ENCODE measurements at regions not wholly inside any gene's neighbourhood (a gene's known extent, or its start where the extent isn't known, plus 50 kb on each side); places are given as distances from the start of the nearest gene placed in this dataset.

DNA sequence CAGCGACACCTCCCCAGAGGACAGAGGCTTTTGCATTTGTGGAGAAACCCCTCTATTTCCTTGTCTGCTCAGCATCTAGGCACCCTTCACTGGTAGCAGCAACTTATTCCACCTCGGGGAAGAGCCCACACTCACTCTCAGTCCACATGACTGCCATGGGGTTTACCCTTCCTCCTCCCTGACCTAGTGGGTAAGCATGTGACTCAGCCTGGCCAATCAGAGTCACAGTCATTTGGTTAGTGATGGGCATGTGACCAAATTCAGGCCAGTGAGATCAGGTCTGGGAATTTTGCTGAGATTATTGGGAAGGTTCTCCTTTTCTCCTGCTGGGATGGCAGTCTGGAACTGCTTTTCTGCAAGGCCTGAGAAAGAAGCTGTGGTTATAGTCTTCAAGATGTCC, 145.7 kb upstream of the PHACTR3 start:
- intact Hi-C loops (cut with DNase I; ENCODE audit: low total_unique reads) = no loop called here

DNA sequence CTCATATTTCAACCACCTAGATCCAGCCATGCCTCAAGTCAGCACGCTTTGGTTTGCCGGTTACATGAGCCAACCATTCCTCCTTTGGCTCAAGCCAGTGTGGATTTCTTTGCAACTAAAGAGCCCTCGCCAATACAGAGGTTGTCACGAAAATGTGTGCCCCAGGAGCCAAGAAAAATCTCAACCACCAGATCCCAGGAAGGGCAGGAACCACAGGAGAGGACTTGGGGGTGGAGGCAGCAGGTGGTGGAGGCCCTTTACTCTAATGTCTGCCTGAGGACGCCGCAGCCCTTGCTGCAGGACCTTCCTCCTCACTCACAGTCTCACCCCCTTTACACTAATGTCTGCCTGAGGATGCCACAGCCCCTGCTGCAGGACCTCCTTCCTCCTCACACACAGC, 144.8 kb upstream of the PHACTR3 start:
- no peak overlapping the region for H3K27ac ChIP-seq
- H3K4me1 ChIP-seq = no peaks in the 10 kb centered on the region
- no peak for DNase-seq
- intact Hi-C loops (cut with DNase I; ENCODE audit: low total_unique reads) = no loop called here
- H3K36me3 ChIP-seq = no peaks in the 10 kb centered on the region
- no peak overlapping the region for H3K4me3 ChIP-seq
- peaks cover 0 to 5% (median 0%) of the 10 kb centered on the region in 8 donors for H3K9me3 ChIP-seq
- TF ChIP-seq POLR2A (IDR thresholded peaks at IDR 0.05) (no peak), POLR2AphosphoS5 (IDR thresholded peaks at IDR 0.05) (no peak)
- TF ChIP-seq, protein P1, sequence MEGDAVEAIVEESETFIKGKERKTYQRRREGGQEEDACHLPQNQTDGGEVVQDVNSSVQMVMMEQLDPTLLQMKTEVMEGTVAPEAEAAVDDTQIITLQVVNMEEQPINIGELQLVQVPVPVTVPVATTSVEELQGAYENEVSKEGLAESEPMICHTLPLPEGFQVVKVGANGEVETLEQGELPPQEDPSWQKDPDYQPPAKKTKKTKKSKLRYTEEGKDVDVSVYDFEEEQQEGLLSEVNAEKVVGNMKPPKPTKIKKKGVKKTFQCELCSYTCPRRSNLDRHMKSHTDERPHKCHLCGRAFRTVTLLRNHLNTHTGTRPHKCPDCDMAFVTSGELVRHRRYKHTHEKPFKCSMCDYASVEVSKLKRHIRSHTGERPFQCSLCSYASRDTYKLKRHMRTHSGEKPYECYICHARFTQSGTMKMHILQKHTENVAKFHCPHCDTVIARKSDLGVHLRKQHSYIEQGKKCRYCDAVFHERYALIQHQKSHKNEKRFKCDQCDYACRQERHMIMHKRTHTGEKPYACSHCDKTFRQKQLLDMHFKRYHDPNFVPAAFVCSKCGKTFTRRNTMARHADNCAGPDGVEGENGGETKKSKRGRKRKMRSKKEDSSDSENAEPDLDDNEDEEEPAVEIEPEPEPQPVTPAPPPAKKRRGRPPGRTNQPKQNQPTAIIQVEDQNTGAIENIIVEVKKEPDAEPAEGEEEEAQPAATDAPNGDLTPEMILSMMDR (IDR thresholded peaks at IDR 0.05 in 8 of 11, conservative IDR thresholded peaks at IDR 0.05 in 3 of 11) = no peak
- WGBS, 5 donors = 78 to 86% (median 85%) methylated on average over 6 of the region's 6 CpGs
- H3K27me3 ChIP-seq (replicated peaks in 1 of 7) = peaks cover 0 to 34% (median 0%) of the 10 kb centered on the region in 7 donors

More for the DNA sequence above, 145.7 kb upstream of the PHACTR3 start:
- WGBS, 5 donors = 68 to 89% (median 82%) methylated on average over 2 of the region's 2 CpGs
- no peak overlapping the region for H3K4me3 ChIP-seq
- H3K27me3 ChIP-seq (replicated peaks in 1 of 7) = peaks cover 0 to 34% (median 0%) of the 10 kb centered on the region in 7 donors
- H3K9me3 ChIP-seq = peaks cover 0 to 5% (median 0%) of the 10 kb centered on the region in 8 donors
- H3K4me1 ChIP-seq = no peaks in the 10 kb centered on the region
- no peak overlapping the region for H3K27ac ChIP-seq
- H3K36me3 ChIP-seq = no peaks in the 10 kb centered on the region
- TF ChIP-seq POLR2AphosphoS5 (IDR thresholded peaks at IDR 0.05) = no peak
- no peak for TF ChIP-seq POLR2A (IDR thresholded peaks at IDR 0.05)
- TF ChIP-seq, protein P1 (IDR thresholded peaks at IDR 0.05 in 8 of 11, conservative IDR thresholded peaks at IDR 0.05 in 3 of 11) = no peak
- peak; percentile 15 for DNase-seq

DNA sequence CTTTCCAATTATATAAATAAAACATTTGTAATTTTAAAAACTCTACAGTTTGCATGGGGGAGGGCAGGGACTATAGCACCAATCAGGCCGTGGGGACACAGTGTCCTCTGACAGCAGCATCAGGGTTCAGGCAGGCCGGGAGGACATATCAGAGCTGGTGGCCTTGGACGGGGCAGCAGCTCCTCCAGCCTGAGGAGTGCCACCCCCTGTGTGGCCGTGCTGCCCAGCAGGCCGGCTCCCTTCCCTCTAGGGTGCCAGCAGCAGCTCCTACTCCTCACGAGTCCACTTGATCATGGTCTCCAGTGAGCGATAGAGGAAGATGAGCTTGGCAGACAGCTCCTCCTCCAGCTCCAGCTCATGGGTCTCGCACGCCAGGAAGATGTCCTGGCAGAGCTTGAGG, 144.0 kb upstream of the PHACTR3 start:
- Histone ChIP-seq H3K27me3 (replicated peaks in 1 of 7) (peaks cover 0 to 34% (median 0%) of the 10 kb centered on the region in 7 donors), H3K36me3 (no peaks in the 10 kb centered on the region), H3K4me3 (no peak overlapping the region), H3K9me3 (peaks cover 0 to 5% (median 0%) of the 10 kb centered on the region in 8 donors), H3K4me1 (no peaks in the 10 kb centered on the region), H3K27ac (no peak overlapping the region)
- intact Hi-C loops (cut with DNase I; ENCODE audit: low total_unique reads) = no loop called here
- whole genome bisulfite sequencing, 5 donors = 71 to 83% (median 82%) methylated on average over 5 to 9 of the region's 9 CpGs
- no peak for DNase-seq
- TF ChIP-seq POLR2AphosphoS5 (IDR thresholded peaks at IDR 0.05) = no peak
- no peak for TF ChIP-seq POLR2A (IDR thresholded peaks at IDR 0.05)
- TF ChIP-seq, protein P1 (IDR thresholded peaks at IDR 0.05 in 8 of 11, conservative IDR thresholded peaks at IDR 0.05 in 3 of 11) = no peak

DNA sequence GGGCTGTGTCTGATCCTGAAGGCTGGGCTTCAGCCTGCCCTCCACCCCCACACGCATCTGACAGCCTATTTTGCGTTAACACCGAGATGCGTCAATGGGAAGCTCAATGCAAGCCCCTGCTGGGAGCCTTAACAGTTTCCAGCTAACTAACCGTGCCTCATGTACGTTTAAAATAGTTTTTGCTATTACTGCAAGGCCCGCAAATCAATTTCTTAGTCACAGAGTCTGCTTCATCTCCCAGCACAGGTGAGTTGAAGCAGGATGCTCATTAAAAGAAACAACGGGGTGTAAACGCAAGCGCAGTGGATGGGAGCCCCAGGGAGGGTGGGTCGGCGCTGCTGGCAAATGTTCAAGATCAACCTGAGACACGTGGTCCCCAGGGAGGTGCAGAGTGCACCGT, 142.8 kb upstream of the PHACTR3 start:
- peaks cover 0 to 27% (median 0%) of the 10 kb centered on the region in 7 donors for H3K27me3 ChIP-seq (replicated peaks in 1 of 7)
- no peaks in the 10 kb centered on the region for H3K36me3 ChIP-seq
- H3K9me3 ChIP-seq = peaks cover 0 to 5% (median 0%) of the 10 kb centered on the region in 8 donors
- 69 to 79% (median 71%) methylated on average over 14 of the region's 14 CpGs for WGBS, 5 donors
- no peak overlapping the region for H3K4me3 ChIP-seq
- peak; percentile 50 for DNase-seq
- no peaks in the 10 kb centered on the region for H3K4me1 ChIP-seq
- intact Hi-C loops (cut with DNase I; ENCODE audit: low total_unique reads) = no loop called here
- TF ChIP-seq POLR2AphosphoS5 (IDR thresholded peaks at IDR 0.05) (no peak), POLR2A (IDR thresholded peaks at IDR 0.05) (no peak)
- TF ChIP-seq, protein P1 (IDR thresholded peaks at IDR 0.05 in 8 of 11, conservative IDR thresholded peaks at IDR 0.05 in 3 of 11) = no peak
- H3K27ac ChIP-seq = no peak overlapping the region
